Activated CD4-positive, alpha-beta memory T cell treated with anti-CD3 and anti-CD28 coated beads, Interleukin-2, amount 10 ng/mL, durations not matched to agents 7 days and 5 days (primary cell): ENCODE measurements at regions not wholly inside any gene's neighbourhood (a gene's known extent, or its start where the extent isn't known, plus 50 kb on each side); places are given as distances from the start of the nearest gene placed in this dataset.

Experiments
- CTCF ChIA-PET: fragments of 350-600 bp; sonication (Branson Sonifier 250); formaldehyde crosslinking; loops from one replicate; lab custom pipeline; 2021; ENCODE audit warnings: antibody characterized with exemption, inconsistent platforms; lab: Charles Lee
- POLR2A ChIA-PET: fragments of 350-600 bp; sonication (Branson Sonifier 250); formaldehyde crosslinking; loops from one replicate; lab custom pipeline; 2021; ENCODE audit warnings: antibody characterized with exemption; lab: Charles Lee
- DNase-seq: peaks from one replicate; pipeline ENCODE4 v3.0.0-alpha.2; 2020
- H3K27ac Mint-ChIP-seq: one replicate; pipeline ENCODE4 v1.8.0; 2021; ENCODE audit warnings: mild to moderate bottlenecking, mixed read lengths
- H3K27me3 Mint-ChIP-seq: one replicate; pipeline ENCODE4 v1.8.0; 2021; ENCODE audit warnings: mixed read lengths
- H3K36me3 Mint-ChIP-seq: one replicate; pipeline ENCODE4 v1.8.0; 2021; ENCODE audit warnings: low read depth, mixed read lengths
- H3K4me1 Mint-ChIP-seq: one replicate; pipeline ENCODE4 v1.8.0; 2021; ENCODE audit warnings: mixed read lengths
- H3K4me3 Mint-ChIP-seq: one replicate; pipeline ENCODE4 v1.8.0; 2021; ENCODE audit warnings: mild to moderate bottlenecking, mixed read lengths
- H3K9me3 Mint-ChIP-seq: one replicate; pipeline ENCODE4 v1.8.0; 2021; ENCODE audit warnings: mixed read lengths

DNA sequence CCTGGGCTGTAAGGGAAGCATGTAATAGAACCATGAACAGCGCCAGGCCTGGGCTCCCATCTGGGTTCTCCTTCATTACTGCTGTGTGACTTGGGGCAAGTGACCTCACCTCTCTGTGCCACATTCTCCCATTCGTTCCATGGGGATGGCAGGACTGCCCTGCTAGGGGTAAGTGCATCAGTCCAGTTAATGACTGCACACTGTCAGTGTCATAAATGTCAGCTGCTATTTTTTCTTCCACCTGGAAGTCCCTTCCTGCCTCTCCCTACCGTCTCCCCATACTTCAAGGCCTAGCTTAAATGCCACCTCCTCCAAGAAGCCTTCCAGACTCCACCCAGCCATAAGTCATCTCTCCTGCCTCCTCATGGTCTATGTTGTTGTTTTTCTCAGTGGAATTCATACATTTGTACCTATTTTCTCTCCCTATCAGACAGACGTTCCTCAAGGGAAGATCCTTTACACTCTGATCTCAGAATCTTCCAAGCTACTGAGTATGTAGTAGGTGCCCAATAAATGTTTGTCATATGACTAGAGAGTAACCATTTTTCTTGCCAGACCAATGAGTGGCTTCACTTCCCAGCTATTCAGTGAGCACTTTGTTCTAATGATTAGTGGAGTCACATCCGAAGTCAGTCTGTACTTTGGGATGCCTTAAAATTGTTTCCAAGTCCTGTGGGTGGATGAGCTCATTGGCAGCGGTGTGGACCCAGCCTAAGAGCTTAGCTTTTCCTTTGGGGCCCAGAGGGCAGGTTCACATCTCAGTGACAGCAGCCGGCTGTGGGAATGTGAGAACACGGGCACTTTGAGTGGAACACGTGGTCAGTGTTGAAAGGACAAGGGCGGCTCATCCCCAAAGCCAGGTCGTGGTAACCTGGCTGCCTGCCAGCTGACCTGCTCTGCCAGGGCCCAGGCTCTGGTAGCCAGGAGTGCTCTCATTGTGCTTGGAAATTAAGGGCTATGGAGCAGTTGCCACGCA is 147.5 kb upstream of the GSE1 start:
- POLR2A ChIA-PET: interaction anchor here (1.7 kb wide), 1 partner anchor 12 kb away, joined by 3 read pairs; no protein-coding TSS in a partner anchor
- Mint-ChIP-seq H3K9me3 (no peaks in the 10 kb centered on the region), H3K36me3 (no peaks in the 10 kb centered on the region), H3K27ac (no peak overlapping the region), H3K4me1 (peaks cover 1% of the 10 kb centered on the region), H3K4me3 (no peak overlapping the region), H3K27me3 (peaks cover 26% of the 10 kb centered on the region)
- CTCF ChIA-PET: interaction anchor here (0.7 kb wide), 1 partner anchor 144 kb away, joined by 3 read pairs; no protein-coding TSS in a partner anchor
- no peak for DNase-seq

GRCh38 chr16:85466304-85466700 is 146.8 kb upstream of the GSE1 start:
- no peaks in the 10 kb centered on the region for H3K36me3 Mint-ChIP-seq
- no peak overlapping the region for H3K4me3 Mint-ChIP-seq
- POLR2A ChIA-PET: interaction anchor here (1.7 kb wide), 1 partner anchor 13 kb away, joined by 3 read pairs; no protein-coding TSS in a partner anchor
- peaks cover 23% of the 10 kb centered on the region for H3K27me3 Mint-ChIP-seq
- CTCF ChIA-PET: interaction anchor here (0.7 kb wide), 1 partner anchor 143 kb away, joined by 3 read pairs; no protein-coding TSS in a partner anchor
- H3K27ac Mint-ChIP-seq: no peak overlapping the region
- peaks cover 1% of the 10 kb centered on the region for H3K4me1 Mint-ChIP-seq
- no peak for DNase-seq
- no peaks in the 10 kb centered on the region for H3K9me3 Mint-ChIP-seq

GRCh38 chr16:85466989-85467388 is 146.1 kb upstream of the GSE1 start:
- Mint-ChIP-seq H3K4me1 (peaks cover 1% of the 10 kb centered on the region), H3K36me3 (no peaks in the 10 kb centered on the region), H3K27me3 (peaks cover 20% of the 10 kb centered on the region), H3K9me3 (no peaks in the 10 kb centered on the region), H3K27ac (no peak overlapping the region), H3K4me3 (no peak overlapping the region)
- CTCF ChIA-PET: no interaction called here
- DNase-seq: no peak
- POLR2A ChIA-PET: no interaction called here

GRCh38 chr16:85469929-85470590 is 143.1 kb upstream of the GSE1 start:
- CTCF ChIA-PET: no interaction called here
- POLR2A ChIA-PET: no interaction called here
- no peak for DNase-seq
- no peaks in the 10 kb centered on the region for H3K4me1 Mint-ChIP-seq
- no peaks in the 10 kb centered on the region for H3K36me3 Mint-ChIP-seq
- H3K27me3 Mint-ChIP-seq: peaks cover 8% of the 10 kb centered on the region
- H3K9me3 Mint-ChIP-seq: no peaks in the 10 kb centered on the region
- no peak overlapping the region for H3K4me3 Mint-ChIP-seq
- no peak overlapping the region for H3K27ac Mint-ChIP-seq

GRCh38 chr16:85470873-85471272 is 142.2 kb upstream of the GSE1 start:
- Mint-ChIP-seq H3K4me3 (no peak overlapping the region), H3K9me3 (no peaks in the 10 kb centered on the region), H3K4me1 (no peaks in the 10 kb centered on the region), H3K27me3 (peaks cover 2% of the 10 kb centered on the region), H3K36me3 (no peaks in the 10 kb centered on the region), H3K27ac (no peak overlapping the region)
- DNase-seq: no peak
- ChIA-PET CTCF (no interaction called here), POLR2A (no interaction called here)

DNA sequence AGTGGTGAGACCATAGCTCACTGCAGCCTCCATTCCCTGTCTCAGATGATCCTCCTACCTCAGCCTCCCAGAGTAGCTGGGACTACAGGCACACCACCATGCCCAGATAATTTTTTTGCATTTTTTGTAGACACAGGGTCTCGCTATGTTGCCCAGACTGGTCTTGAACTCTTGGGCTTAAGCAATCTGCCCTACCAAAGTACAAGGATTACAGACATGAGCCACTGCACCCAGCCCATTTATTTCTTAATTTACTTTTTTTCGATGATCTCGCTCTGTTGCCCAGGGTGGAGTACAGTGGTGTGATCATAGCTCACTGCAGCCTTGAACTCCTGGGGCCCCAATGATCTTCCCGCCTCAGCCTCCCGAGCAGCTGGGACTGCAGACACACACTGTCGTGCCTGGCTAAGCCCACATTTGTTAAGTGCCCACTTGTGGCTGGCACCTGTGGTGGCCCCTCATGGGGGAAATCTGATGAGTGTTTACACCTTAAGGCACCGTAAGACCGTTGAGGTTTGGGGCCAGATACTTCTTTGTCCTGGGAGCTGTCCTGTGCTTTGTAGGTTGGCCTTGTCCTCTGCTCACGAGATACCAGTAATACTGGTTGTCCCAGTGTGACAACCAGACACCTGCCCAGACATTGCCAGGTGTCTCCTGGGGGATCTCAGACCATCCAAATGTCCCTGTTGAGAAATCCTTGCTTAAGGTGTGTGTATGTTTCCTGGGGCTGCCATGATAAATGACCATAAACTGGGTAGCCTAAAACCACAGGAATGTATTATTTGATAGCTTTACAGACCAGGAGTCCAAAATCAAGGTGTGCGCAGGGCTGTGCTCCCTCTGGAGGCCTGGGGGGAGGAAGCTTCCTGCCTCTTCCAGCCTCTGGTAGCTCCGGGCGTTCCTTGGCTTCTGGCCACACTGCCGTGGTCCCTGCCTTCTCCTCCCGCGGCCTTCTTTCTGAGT is 141.4 kb upstream of the GSE1 start:
- ChIA-PET POLR2A (no interaction called here), CTCF (no interaction called here)
- Mint-ChIP-seq H3K4me1 (no peaks in the 10 kb centered on the region), H3K36me3 (no peaks in the 10 kb centered on the region), H3K27ac (no peak overlapping the region), H3K4me3 (no peak overlapping the region), H3K9me3 (no peaks in the 10 kb centered on the region), H3K27me3 (peaks cover 2% of the 10 kb centered on the region)
- no peak for DNase-seq

GRCh38 chr16:85472514-85472913 is 140.6 kb upstream of the GSE1 start:
- H3K36me3 Mint-ChIP-seq: no peaks in the 10 kb centered on the region
- ChIA-PET CTCF (no interaction called here), POLR2A (no interaction called here)
- peaks cover 2% of the 10 kb centered on the region for H3K27me3 Mint-ChIP-seq
- no peaks in the 10 kb centered on the region for H3K9me3 Mint-ChIP-seq
- no peaks in the 10 kb centered on the region for H3K4me1 Mint-ChIP-seq
- DNase-seq: no peak
- H3K27ac Mint-ChIP-seq: no peak overlapping the region
- H3K4me3 Mint-ChIP-seq: no peak overlapping the region

DNA sequence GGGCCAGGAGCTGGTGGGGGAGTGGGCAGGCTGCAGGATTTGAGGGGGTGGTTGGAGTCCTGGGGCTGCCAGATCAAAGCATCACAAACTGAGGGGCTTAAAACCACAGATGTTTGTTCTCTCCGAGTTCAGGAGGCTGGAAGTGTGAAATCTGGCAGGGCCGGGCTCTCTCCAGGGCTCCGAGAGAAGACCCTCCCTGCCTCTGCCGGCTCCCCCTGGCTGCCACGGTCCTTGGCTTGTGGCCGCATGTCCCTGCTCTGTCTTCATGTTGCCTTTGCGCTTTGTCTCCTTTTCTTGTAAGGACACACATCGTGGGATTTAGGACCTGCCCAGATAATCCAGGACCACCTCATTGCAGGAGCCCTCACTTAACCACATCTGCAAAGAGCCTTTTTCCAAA is 139.8 kb upstream of the GSE1 start:
- no peaks in the 10 kb centered on the region for H3K4me1 Mint-ChIP-seq
- H3K4me3 Mint-ChIP-seq: no peak overlapping the region
- H3K36me3 Mint-ChIP-seq: no peaks in the 10 kb centered on the region
- CTCF ChIA-PET: no interaction called here
- H3K27me3 Mint-ChIP-seq: peaks cover 2% of the 10 kb centered on the region
- H3K9me3 Mint-ChIP-seq: no peaks in the 10 kb centered on the region
- POLR2A ChIA-PET: no interaction called here
- H3K27ac Mint-ChIP-seq: no peak overlapping the region
- no peak for DNase-seq

- ChIA-PET CTCF (no interaction called here), POLR2A (no interaction called here)
Measured at GRCh38 chr16:85473909-85474620, 139.1 kb upstream of the GSE1 start.

DNA sequence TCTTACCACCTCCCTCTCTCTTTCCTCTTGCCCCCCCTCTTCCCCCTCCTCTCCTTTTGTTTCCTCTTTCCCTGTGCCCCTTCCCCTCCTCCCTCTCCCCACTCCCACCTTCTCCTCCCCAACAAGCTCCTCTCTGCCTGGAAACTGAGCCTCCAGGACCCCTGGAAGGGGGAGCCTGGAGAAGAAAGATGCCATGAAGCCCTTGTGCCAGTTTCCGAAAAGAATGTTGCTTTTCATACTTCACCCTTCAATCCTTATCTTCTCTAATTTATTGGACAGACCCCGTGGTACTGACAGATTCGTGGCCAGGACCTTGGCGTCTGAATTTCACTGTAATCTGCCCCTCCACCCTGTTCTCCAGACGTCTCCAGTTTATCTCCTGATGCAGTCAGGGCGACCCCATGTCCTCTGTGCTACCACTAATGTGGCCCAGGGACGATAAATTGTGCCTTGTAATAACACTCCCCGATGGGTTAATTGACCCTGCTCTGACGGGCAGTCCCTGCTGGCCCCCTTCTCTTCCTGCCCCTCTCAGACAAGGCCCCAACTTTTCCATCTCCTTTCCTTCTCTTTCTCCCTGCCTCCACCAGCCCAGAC is 138.4 kb upstream of the GSE1 start:
- Mint-ChIP-seq H3K9me3 (no peaks in the 10 kb centered on the region), H3K4me3 (no peak overlapping the region), H3K36me3 (no peaks in the 10 kb centered on the region), H3K4me1 (no peaks in the 10 kb centered on the region), H3K27ac (no peak overlapping the region), H3K27me3 (peaks cover 2% of the 10 kb centered on the region)
- ChIA-PET CTCF (no interaction called here), POLR2A (no interaction called here)
- DNase-seq: no peak

More at GRCh38 chr16:85473909-85474620, 139.1 kb upstream of the GSE1 start:
- DNase-seq: no peak
- peaks cover 2% of the 10 kb centered on the region for H3K27me3 Mint-ChIP-seq
- H3K36me3 Mint-ChIP-seq: no peaks in the 10 kb centered on the region
- no peaks in the 10 kb centered on the region for H3K9me3 Mint-ChIP-seq
- H3K27ac Mint-ChIP-seq: no peak overlapping the region
- no peak overlapping the region for H3K4me3 Mint-ChIP-seq
- no peaks in the 10 kb centered on the region for H3K4me1 Mint-ChIP-seq

DNA sequence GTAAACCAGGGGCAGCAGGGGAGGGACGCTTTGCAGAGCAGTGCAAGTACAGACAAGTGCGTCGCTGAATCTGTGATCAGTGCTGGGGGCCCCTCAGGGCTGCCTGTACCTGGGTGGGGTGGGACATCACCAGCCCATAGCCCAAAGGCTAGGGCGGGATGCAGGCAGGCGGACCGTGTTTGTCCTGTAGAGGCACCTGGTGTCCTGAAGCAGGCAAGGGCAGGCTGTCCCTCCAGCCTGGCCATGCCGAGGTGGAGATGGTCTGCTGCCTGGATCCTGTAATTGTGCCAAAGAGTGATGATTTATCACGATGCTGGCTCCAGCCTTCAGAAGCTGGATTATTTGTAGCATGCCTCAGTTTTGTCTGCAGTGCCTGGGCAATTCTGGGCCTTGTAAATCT is 137.9 kb upstream of the GSE1 start:
- no peak overlapping the region for H3K27ac Mint-ChIP-seq
- H3K4me1 Mint-ChIP-seq: no peaks in the 10 kb centered on the region
- ChIA-PET POLR2A (no interaction called here), CTCF (no interaction called here)
- H3K4me3 Mint-ChIP-seq: no peak overlapping the region
- H3K9me3 Mint-ChIP-seq: no peaks in the 10 kb centered on the region
- DNase-seq: no peak
- H3K27me3 Mint-ChIP-seq: peaks cover 2% of the 10 kb centered on the region
- H3K36me3 Mint-ChIP-seq: no peaks in the 10 kb centered on the region
